ENCODE measurements at regions not wholly inside any gene's neighbourhood (a gene's known extent, or its start where the extent isn't known, plus 50 kb on each side); places are given as distances from the start of the nearest gene placed in this dataset.

DNA sequence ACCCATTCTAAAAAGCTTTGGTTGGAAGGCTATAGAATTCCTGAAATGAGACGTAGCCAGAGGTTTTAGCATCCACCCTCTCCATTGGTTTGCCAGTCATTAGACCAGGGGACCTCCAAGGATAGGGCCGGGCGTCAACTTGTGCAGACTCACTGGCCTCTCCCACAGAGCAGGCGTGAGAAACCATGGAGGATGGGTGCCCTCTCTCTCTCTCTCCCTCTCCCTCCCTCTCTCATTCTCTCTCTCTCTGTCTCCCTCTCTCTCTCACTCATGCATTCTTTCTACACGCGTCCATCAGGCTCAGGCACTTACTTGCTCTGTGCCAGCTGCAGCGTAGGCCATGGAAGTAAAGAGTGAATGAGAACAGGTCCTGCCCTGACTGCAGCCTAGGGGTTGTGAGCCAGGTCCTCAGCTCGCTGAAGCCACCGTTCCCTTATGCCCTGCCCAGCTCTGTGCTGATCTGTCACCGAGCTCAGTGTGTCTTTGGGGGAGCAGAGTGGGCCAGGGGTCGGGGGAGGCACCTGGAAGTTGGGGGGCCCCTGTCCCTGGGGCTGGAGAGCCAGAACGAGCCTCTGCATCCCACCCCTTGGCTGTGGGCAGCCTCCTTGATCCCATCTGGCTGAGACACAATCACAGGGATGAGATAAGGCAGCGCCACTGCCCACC, 304.4 kb upstream of the HS6ST1 start:
- TF ChIP-seq POLR2A (IDR thresholded peaks at IDR 0.05) = no peak
- TF ChIP-seq, protein P1, sequence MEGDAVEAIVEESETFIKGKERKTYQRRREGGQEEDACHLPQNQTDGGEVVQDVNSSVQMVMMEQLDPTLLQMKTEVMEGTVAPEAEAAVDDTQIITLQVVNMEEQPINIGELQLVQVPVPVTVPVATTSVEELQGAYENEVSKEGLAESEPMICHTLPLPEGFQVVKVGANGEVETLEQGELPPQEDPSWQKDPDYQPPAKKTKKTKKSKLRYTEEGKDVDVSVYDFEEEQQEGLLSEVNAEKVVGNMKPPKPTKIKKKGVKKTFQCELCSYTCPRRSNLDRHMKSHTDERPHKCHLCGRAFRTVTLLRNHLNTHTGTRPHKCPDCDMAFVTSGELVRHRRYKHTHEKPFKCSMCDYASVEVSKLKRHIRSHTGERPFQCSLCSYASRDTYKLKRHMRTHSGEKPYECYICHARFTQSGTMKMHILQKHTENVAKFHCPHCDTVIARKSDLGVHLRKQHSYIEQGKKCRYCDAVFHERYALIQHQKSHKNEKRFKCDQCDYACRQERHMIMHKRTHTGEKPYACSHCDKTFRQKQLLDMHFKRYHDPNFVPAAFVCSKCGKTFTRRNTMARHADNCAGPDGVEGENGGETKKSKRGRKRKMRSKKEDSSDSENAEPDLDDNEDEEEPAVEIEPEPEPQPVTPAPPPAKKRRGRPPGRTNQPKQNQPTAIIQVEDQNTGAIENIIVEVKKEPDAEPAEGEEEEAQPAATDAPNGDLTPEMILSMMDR (IDR thresholded peaks at IDR 0.05) = no peak
